ENCODE measurements at regions not wholly inside any gene's neighbourhood (a gene's known extent, or its start where the extent isn't known, plus 50 kb on each side); places are given as distances from the start of the nearest gene placed in this dataset.

- Mint-ChIP-seq H3K27ac (no peak overlapping the region), H3K9me3 (peaks cover 0 to 2% (median 0%) of the 10 kb centered on the region in 7 donors), H3K4me3 (no peak overlapping the region), H3K4me1 (no peaks in the 10 kb centered on the region), H3K36me3 (no peaks in the 10 kb centered on the region), H3K27me3 (ENCODE audit: low read depth in 3 of 3) (peaks cover 0 to 9% (median 3%) of the 10 kb centered on the region in 3 donors)
- H3K4me3 ChIP-seq (replicated peaks in 1 of 3; ENCODE audit: low read depth in 2 of 3, low read length in 3 of 3) = no peak overlapping the region
- H3K36me3 ChIP-seq (replicated peaks in 1 of 2; ENCODE audit: control insufficient read depth in 1 of 2, insufficient read depth in 2 of 2, low read length in 2 of 2) = no peaks in the 10 kb centered on the region
- DNase-seq = no peak
- H3K27ac ChIP-seq (ENCODE audit: low read depth in 1 of 2, low read length in 2 of 2) = no peak overlapping the region
- H2AFZ ChIP-seq (ENCODE audit: insufficient read depth, low read depth, low read length, poor library complexity, severe bottlenecking) = no peak overlapping the region
- intact Hi-C loops (cut with micrococcal nuclease) = no loop called here
- 91% methylated on average over 10 of the region's 12 CpGs for WGBS (ENCODE audit: insufficient coverage)
- no peak overlapping the region for H3K9ac ChIP-seq (ENCODE audit: insufficient read depth, low read length, poor library complexity, severe bottlenecking)
- no peaks in the 10 kb centered on the region for H3K4me1 ChIP-seq (ENCODE audit: control insufficient read depth in 1 of 2, insufficient read depth in 2 of 2, low read length in 2 of 2)
- H3K79me2 ChIP-seq (ENCODE audit: insufficient read depth, low read length) = no peaks in the 10 kb centered on the region
- H3K4me2 ChIP-seq (replicated peaks; ENCODE audit: extremely low read depth, low read length, poor library complexity, severe bottlenecking) = no peak overlapping the region
- no peaks in the 10 kb centered on the region for H3K9me3 ChIP-seq (replicated peaks in 1 of 2; ENCODE audit: control insufficient read depth in 1 of 2, insufficient read depth in 1 of 2, low read length in 2 of 2)
- H4K20me1 ChIP-seq (ENCODE audit: insufficient read depth, low read length) = no peaks in the 10 kb centered on the region
- no peaks in the 10 kb centered on the region for H3K27me3 ChIP-seq (ENCODE audit: control insufficient read depth in 2 of 2, insufficient read depth in 2 of 2, low read length in 2 of 2)
- TF ChIP-seq CTCF (IDR thresholded peaks at IDR 0.05) = no peak
Measured at GRCh38 chr6:168145747-168146596, 67.0 kb upstream of the FRMD1 start.

GRCh38 chr6:168139121-168139520, 60.1 kb upstream of the FRMD1 start:
- H3K4me3 ChIP-seq (replicated peaks in 1 of 3; ENCODE audit: low read depth in 2 of 3, low read length in 3 of 3) = no peak overlapping the region
- Mint-ChIP-seq H3K27ac (no peak overlapping the region), H3K27me3 (ENCODE audit: low read depth in 3 of 3) (peaks cover 4 to 7% (median 4%) of the 10 kb centered on the region in 3 donors), H3K4me1 (no peaks in the 10 kb centered on the region), H3K36me3 (no peaks in the 10 kb centered on the region), H3K4me3 (no peak overlapping the region), H3K9me3 (peaks cover 0 to 2% (median 0%) of the 10 kb centered on the region in 7 donors)
- H3K9ac ChIP-seq (ENCODE audit: insufficient read depth, low read length, poor library complexity, severe bottlenecking) = no peak overlapping the region
- intact Hi-C loops (cut with micrococcal nuclease) = no loop called here
- no peaks in the 10 kb centered on the region for H3K36me3 ChIP-seq (replicated peaks in 1 of 2; ENCODE audit: control insufficient read depth in 1 of 2, insufficient read depth in 2 of 2, low read length in 2 of 2)
- H3K4me2 ChIP-seq (replicated peaks; ENCODE audit: extremely low read depth, low read length, poor library complexity, severe bottlenecking) = no peak overlapping the region
- no peaks in the 10 kb centered on the region for H3K79me2 ChIP-seq (ENCODE audit: insufficient read depth, low read length)
- no peak overlapping the region for H3K27ac ChIP-seq (ENCODE audit: low read depth in 1 of 2, low read length in 2 of 2)
- DNase-seq = no peak
- H4K20me1 ChIP-seq (ENCODE audit: insufficient read depth, low read length) = no peaks in the 10 kb centered on the region
- no peak for TF ChIP-seq CTCF (IDR thresholded peaks at IDR 0.05)
- no peaks in the 10 kb centered on the region for H3K4me1 ChIP-seq (ENCODE audit: control insufficient read depth in 1 of 2, insufficient read depth in 2 of 2, low read length in 2 of 2)
- no peaks in the 10 kb centered on the region for H3K9me3 ChIP-seq (replicated peaks in 1 of 2; ENCODE audit: control insufficient read depth in 1 of 2, insufficient read depth in 1 of 2, low read length in 2 of 2)
- no peak overlapping the region for H2AFZ ChIP-seq (ENCODE audit: insufficient read depth, low read depth, low read length, poor library complexity, severe bottlenecking)
- H3K27me3 ChIP-seq (ENCODE audit: control insufficient read depth in 2 of 2, insufficient read depth in 2 of 2, low read length in 2 of 2) = no peaks in the 10 kb centered on the region
- WGBS (ENCODE audit: insufficient coverage) = 91% methylated on average over 4 of the region's 4 CpGs

Data from CD14-positive monocyte (primary cell).